HepG2 (cell line): ENCODE measurements at regions not wholly inside any gene's neighbourhood (a gene's known extent, or its start where the extent isn't known, plus 50 kb on each side); places are given as distances from the start of the nearest gene placed in this dataset.

Experiments used
- ATAC-seq: fragments of 200-7000 bp; cut with Tn5 transposase; 3 replicates; pipeline ENCODE4 v1.9.1; 2020; ENCODE audit warnings: mild to moderate bottlenecking, moderate library complexity
- BruUV-seq: library from RNA; stranded (reverse); fragments of 400-500 nt; replicated peaks from 2 replicates; lab custom pipeline; 2021; lab: Mats Ljungman, UMichigan
- CTCF ChIA-PET: fragments of 300-600 bp; formaldehyde crosslinking; extraction: SDS; loops from one replicate; lab custom pipeline; 2021; ENCODE audit warnings: low total read pairs, inconsistent platforms, low intra/inter-chr PET ratio; lab: Yijun Ruan, JAX
- POLR2A ChIA-PET: fragments of 350-600 bp; sonication (Branson Sonifier 250); formaldehyde crosslinking; loops from one replicate; lab custom pipeline; 2020; ENCODE audit warnings: antibody characterized with exemption, inconsistent platforms; lab: Yijun Ruan, JAX
- DNase-seq: peaks from one replicate; pipeline ENCODE4 v3.0.0-alpha.2; 2015; ENCODE audit warnings: low spot score
- FAIRE-seq: peaks from 3 replicates; lab custom pipeline; 2011; peaks lifted over from hg19 to GRCh38; lab: Jason Lieb, UNC
- H2AFZ ChIP-seq: one replicate; pipeline ENCODE4 v1.6.1; 2011; ENCODE audit warnings: low read length, inconsistent platforms
- H3K27ac ChIP-seq: fragments of 300-600 bp; 3 replicates; pipeline ENCODE4 v1.8.0; 2011; ENCODE audit warnings: mixed run types, mild to moderate bottlenecking, mixed read lengths, low read length, inconsistent platforms; ENCODE audit not compliant: insufficient read depth; ENCODE audit errors: extremely low read length
- H3K27me3 ChIP-seq, 2 experiments: fragments of 200-600 bp in 1 of 2; 2 replicates in 1 of 2; 3 replicates in 1 of 2; pipeline versions ENCODE4 v1.6.0 to v1.8.0; 2011; ENCODE audit warnings: low read length in 2 of 2, mild to moderate bottlenecking in 2 of 2, moderate library complexity in 2 of 2, inconsistent platforms in 1 of 2; ENCODE audit not compliant: insufficient read depth in 2 of 2, control insufficient read depth in 1 of 2
- H3K36me3 ChIP-seq, 2 experiments: fragments of 200-600 bp in 1 of 2; replicated peaks in 1 of 2; 2 replicates in 1 of 2; 3 replicates in 1 of 2; pipeline versions ENCODE4 v1.5.1 to v1.8.0; 2011; ENCODE audit warnings: low read length in 2 of 2, inconsistent platforms in 1 of 2; ENCODE audit not compliant: insufficient read depth in 2 of 2, control insufficient read depth in 1 of 2
- H3K4me1 ChIP-seq: 2 replicates; pipeline ENCODE4 v1.5.1; 2012; ENCODE audit warnings: low read length, inconsistent platforms; ENCODE audit not compliant: insufficient read depth
- H3K4me2 ChIP-seq: 2 replicates; pipeline ENCODE4 v1.6.0; 2011; ENCODE audit warnings: low read depth, low read length, inconsistent platforms
- H3K4me3 ChIP-seq, 3 experiments: fragments of 200-600 bp in 1 of 3; sonication (generic), shearing (Covaris generic) in 1 of 3; replicated peaks in 1 of 3; 2 replicates each; pipeline ENCODE4 v1.5.1; 2011 to 2016; ENCODE audit warnings: low read length in 3 of 3, inconsistent platforms in 2 of 3, low read depth in 2 of 3, mild to moderate bottlenecking in 2 of 3, control low read depth in 1 of 3, mixed read lengths in 1 of 3; ENCODE audit not compliant: insufficient read depth in 1 of 3
- H3K79me2 ChIP-seq: one replicate; pipeline ENCODE4 v1.6.1; 2011; ENCODE audit warnings: low read length, inconsistent platforms; ENCODE audit not compliant: insufficient read depth
- H3K9ac ChIP-seq: 2 replicates; pipeline ENCODE4 v1.6.0; 2011; ENCODE audit warnings: mild to moderate bottlenecking, low read depth, low read length, inconsistent platforms; ENCODE audit not compliant: insufficient read depth
- H3K9me3 ChIP-seq: 2 replicates; pipeline ENCODE4 v1.5.1; 2012; ENCODE audit warnings: mild to moderate bottlenecking, low read length
- H4K20me1 ChIP-seq: 2 replicates; pipeline ENCODE4 v1.6.0; 2011; ENCODE audit warnings: inconsistent platforms, mild to moderate bottlenecking, low read length, moderate library complexity; ENCODE audit not compliant: insufficient read depth
- ARID2 ChIP-seq: sonication (generic); formaldehyde crosslinking; IDR thresholded peaks from 2 replicates; pipeline ENCODE4 v1.8.1; 2022; ENCODE audit warnings: mild to moderate bottlenecking, missing genetic modification reagents, borderline replicate concordance
- CBX1 ChIP-seq: IDR thresholded peaks from one replicate; pipeline ENCODE4 v1.6.1; 2016; ENCODE audit warnings: antibody characterized with exemption, low read depth
- FIP1L1 ChIP-seq: fragments of 200-400 bp; formaldehyde crosslinking; IDR thresholded peaks from 2 replicates; pipeline ENCODE4 v1.6.1; 2018; ENCODE audit warnings: low read depth, mild to moderate bottlenecking, low read length, moderate library complexity, borderline replicate concordance; ENCODE audit not compliant: insufficient read depth
- MAFG ChIP-seq: sonication (generic); formaldehyde crosslinking; IDR thresholded peaks from 2 replicates; pipeline ENCODE4 v1.5.1; 2020; ENCODE audit warnings: mild to moderate bottlenecking, missing genetic modification reagents
- MIER2 ChIP-seq: IDR thresholded peaks from 2 replicates; pipeline ENCODE4 v1.6.1; 2016; ENCODE audit warnings: missing biosample characterization, missing genetic modification reagents
- MIXL1 ChIP-seq: IDR thresholded peaks from 2 replicates; pipeline ENCODE4 v1.6.1; 2016
- RBM22 ChIP-seq: fragments of 200-400 bp; formaldehyde crosslinking; optimal IDR thresholded peaks from 2 replicates; pipeline ENCODE3; 2017; ENCODE audit warnings: mild to moderate bottlenecking, low read length, moderate library complexity
- SRSF4 ChIP-seq: fragments of 200-400 bp; formaldehyde crosslinking; IDR thresholded peaks from one replicate; pipeline ENCODE4 v1.6.1; 2018; ENCODE audit warnings: mild to moderate bottlenecking, low read depth, low read length, moderate library complexity; ENCODE audit not compliant: poor library complexity, severe bottlenecking
- ZBTB7B ChIP-seq: sonication (generic); formaldehyde crosslinking; IDR thresholded peaks from 2 replicates; pipeline ENCODE4 v1.4.0; 2020; ENCODE audit warnings: missing genetic modification reagents
- ZFP1 ChIP-seq: IDR thresholded peaks from 2 replicates; pipeline ENCODE4 v1.6.1; 2016
- ZNF224 ChIP-seq: sonication (generic); formaldehyde crosslinking; IDR thresholded peaks from 2 replicates; pipeline ENCODE4 v1.5.0; 2020; ENCODE audit warnings: mild to moderate bottlenecking, missing genetic modification reagents
- ZNF33B ChIP-seq: sonication (generic); formaldehyde crosslinking; IDR thresholded peaks from 2 replicates; pipeline ENCODE4 v1.5.1; 2020; ENCODE audit warnings: mild to moderate bottlenecking, missing genetic modification reagents
- ZNF484 ChIP-seq: sonication (generic); formaldehyde crosslinking; IDR thresholded peaks from 2 replicates; pipeline ENCODE4 v1.5.1; 2020; ENCODE audit warnings: mild to moderate bottlenecking, low read depth, missing genetic modification reagents, borderline replicate concordance
- ZNF703 ChIP-seq: sonication (generic); formaldehyde crosslinking; IDR thresholded peaks from 2 replicates; pipeline ENCODE4 v1.5.1; 2020; ENCODE audit warnings: missing genetic modification reagents, mild to moderate bottlenecking, moderate library complexity, borderline replicate concordance
- ZNF780A ChIP-seq: sonication (generic); formaldehyde crosslinking; IDR thresholded peaks from 2 replicates; pipeline ENCODE4 v1.8.0; 2022; ENCODE audit warnings: mild to moderate bottlenecking, missing genetic modification reagents, moderate library complexity
- ZSCAN25 ChIP-seq: sonication (generic); formaldehyde crosslinking; IDR thresholded peaks from 2 replicates; pipeline ENCODE4 v1.8.0; 2022; ENCODE audit warnings: mild to moderate bottlenecking, missing genetic modification reagents
- ZZZ3 ChIP-seq: sonication (generic); formaldehyde crosslinking; IDR thresholded peaks from 2 replicates; pipeline ENCODE4 v1.4.0; 2020; ENCODE audit warnings: missing genetic modification reagents, mild to moderate bottlenecking, borderline replicate concordance
- WGBS: methylation state at CpG from one replicate; pipeline ENCODE4 v1.1.6; 2017; ENCODE audit warnings: low lambda C conversion rate; 5-methylcytosine and 5-hydroxymethylcytosine counted together
- in situ Hi-C: cut with HindIII; loops from 2 replicates; pipeline ENCODE4 v1.10.0; 2017; ENCODE audit warnings: low pct_unique_long_range_greater_than_20kb; ENCODE audit not compliant: extremely low pct_ligation_motif_present
- intact Hi-C: fragments of 100-400 bp; cut with micrococcal nuclease; formaldehyde crosslinking; loops from one replicate; pipeline ENCODE4 v1.10.0; 2022; ENCODE audit not compliant: unreplicated experiment
- TF ChIP-seq, protein P1 (sequence below): IDR thresholded peaks from 2 replicates; pipeline ENCODE4 v1.6.1; 2016; ENCODE audit warnings: missing biosample characterization, missing genetic modification reagents, low read depth
- TF ChIP-seq, protein P2 (sequence below): sonication (generic); formaldehyde crosslinking; IDR thresholded peaks from 2 replicates; pipeline ENCODE4 v1.8.0; 2022; ENCODE audit warnings: missing genetic modification reagents, mild to moderate bottlenecking, borderline replicate concordance
- TF ChIP-seq, protein P3 (sequence below): sonication (generic); formaldehyde crosslinking; conservative IDR thresholded peaks from 2 replicates; pipeline ENCODE4 v1.4.0; 2020; ENCODE audit warnings: missing genetic modification reagents

DNA sequence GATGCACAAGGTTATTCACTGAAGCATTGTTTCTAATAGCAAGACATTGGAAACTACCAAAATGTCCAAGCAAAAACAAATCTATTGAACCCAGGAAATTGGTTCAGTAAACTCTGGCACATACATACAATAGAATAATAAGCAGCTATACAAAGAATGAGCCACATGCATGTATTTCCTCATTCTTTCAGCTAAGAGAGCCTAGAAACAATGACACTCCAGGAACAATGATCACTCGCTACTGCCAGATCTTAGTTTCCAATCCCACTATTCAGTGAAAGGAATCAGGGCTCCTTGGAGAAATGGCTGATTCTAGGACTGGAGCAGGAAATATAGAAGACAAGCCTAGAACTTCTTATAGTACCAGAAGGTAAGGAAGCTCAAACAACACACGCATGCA is 221.9 kb upstream of the AGAP1 start:
- ChIA-PET CTCF (no interaction called here), POLR2A (no interaction called here)
- H3K79me2 ChIP-seq = no peaks in the 10 kb centered on the region
- no peaks in the 10 kb centered on the region for H3K36me3 ChIP-seq
- H3K4me2 ChIP-seq = no peak overlapping the region
- peaks cover 2 to 16% of the 10 kb centered on the region in 2 experiments; a peak in 3 of 5 replicates for H3K27me3 ChIP-seq
- intact Hi-C loops (no loop called here), in situ Hi-C loops (no loop called here)
- TF ChIP-seq RBM22 = no peak
- no peak for TF ChIP-seq ZFP1 (CRISPR knock-in tag)
- no peak for TF ChIP-seq ARID2 (CRISPR knock-in tag)
- TF ChIP-seq MIER2 (CRISPR knock-in tag) = no peak
- no peak for TF ChIP-seq ZNF703 (CRISPR knock-in tag)
- TF ChIP-seq ZNF224 (CRISPR knock-in tag) = no peak
- TF ChIP-seq, protein P1, sequence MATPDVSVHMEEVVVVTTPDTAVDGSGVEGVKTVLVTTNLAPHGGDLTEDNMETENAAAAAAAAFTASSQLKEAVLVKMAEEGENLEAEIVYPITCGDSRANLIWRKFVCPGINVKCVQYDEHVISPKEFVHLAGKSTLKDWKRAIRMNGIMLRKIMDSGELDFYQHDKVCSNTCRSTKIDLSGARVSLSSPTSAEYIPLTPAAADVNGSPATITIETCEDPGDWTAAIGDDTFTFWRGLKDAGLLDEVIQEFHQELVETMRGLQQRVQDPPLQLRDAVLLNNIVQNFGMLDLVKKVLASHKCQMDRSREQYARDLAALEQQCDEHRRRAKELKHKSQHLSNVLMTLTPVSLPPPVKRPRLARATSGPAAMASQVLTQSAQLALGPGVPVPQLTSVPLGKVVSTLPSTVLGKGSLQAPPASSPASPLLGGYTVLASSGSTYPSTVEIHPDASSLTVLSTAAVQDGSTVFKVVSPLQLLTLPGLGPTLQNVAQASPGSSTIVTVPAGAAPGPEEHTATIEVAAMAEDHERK (CRISPR knock-in tag) = no peak
- TF ChIP-seq CBX1 = no peak
- no peak for TF ChIP-seq ZZZ3 (CRISPR knock-in tag)
- no peak for TF ChIP-seq ZNF33B (CRISPR knock-in tag)
- no peak for TF ChIP-seq ZSCAN25 (CRISPR knock-in tag)
- TF ChIP-seq MAFG = no peak
- TF ChIP-seq, protein P2, sequence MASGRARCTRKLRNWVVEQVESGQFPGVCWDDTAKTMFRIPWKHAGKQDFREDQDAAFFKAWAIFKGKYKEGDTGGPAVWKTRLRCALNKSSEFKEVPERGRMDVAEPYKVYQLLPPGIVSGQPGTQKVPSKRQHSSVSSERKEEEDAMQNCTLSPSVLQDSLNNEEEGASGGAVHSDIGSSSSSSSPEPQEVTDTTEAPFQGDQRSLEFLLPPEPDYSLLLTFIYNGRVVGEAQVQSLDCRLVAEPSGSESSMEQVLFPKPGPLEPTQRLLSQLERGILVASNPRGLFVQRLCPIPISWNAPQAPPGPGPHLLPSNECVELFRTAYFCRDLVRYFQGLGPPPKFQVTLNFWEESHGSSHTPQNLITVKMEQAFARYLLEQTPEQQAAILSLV (CRISPR knock-in tag) = no peak
- TF ChIP-seq ZBTB7B (CRISPR knock-in tag) = no peak
- no peak for TF ChIP-seq ZNF484
- TF ChIP-seq MIXL1 (CRISPR knock-in tag) = no peak
- no peak for TF ChIP-seq ZNF780A (CRISPR knock-in tag)
- TF ChIP-seq, protein P3, sequence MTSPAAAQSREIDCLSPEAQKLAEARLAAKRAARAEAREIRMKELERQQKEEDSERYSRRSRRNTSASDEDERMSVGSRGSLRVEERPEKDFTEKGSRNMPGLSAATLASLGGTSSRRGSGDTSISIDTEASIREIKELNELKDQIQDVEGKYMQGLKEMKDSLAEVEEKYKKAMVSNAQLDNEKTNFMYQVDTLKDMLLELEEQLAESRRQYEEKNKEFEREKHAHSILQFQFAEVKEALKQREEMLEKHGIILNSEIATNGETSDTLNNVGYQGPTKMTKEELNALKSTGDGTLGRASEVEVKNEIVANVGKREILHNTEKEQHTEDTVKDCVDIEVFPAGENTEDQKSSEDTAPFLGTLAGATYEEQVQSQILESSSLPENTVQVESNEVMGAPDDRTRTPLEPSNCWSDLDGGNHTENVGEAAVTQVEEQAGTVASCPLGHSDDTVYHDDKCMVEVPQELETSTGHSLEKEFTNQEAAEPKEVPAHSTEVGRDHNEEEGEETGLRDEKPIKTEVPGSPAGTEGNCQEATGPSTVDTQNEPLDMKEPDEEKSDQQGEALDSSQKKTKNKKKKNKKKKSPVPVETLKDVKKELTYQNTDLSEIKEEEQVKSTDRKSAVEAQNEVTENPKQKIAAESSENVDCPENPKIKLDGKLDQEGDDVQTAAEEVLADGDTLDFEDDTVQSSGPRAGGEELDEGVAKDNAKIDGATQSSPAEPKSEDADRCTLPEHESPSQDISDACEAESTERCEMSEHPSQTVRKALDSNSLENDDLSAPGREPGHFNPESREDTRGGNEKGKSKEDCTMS = no peak
- TF ChIP-seq FIP1L1 = no peak
- no peak for TF ChIP-seq SRSF4
- 79% methylated on average over 2 of the region's 2 CpGs for WGBS
- ATAC-seq (no peak), DNase-seq (no peak), FAIRE-seq (no peak)
- H2AFZ ChIP-seq = no peak overlapping the region
- H3K4me1 ChIP-seq = peaks cover 10% of the 10 kb centered on the region
- no peak overlapping the region for H3K9ac ChIP-seq
- no peaks in the 10 kb centered on the region for H3K9me3 ChIP-seq
- no peaks in the 10 kb centered on the region for H4K20me1 ChIP-seq
- H3K4me3 ChIP-seq = no peak overlapping the region
- no TSS peak for BruUV-seq
- no peak overlapping the region for H3K27ac ChIP-seq
